ENCODE measurements at regions not wholly inside any gene's neighbourhood (a gene's known extent, or its start where the extent isn't known, plus 50 kb on each side); places are given as distances from the start of the nearest gene placed in this dataset.

GRCh38 chr17:71436479-71436878 lies 684.3 kb upstream of the SOX9 start:
- no peak overlapping the region for H3K4me3 ChIP-seq
- WGBS, 2 donors, result 76 to 78% methylated on average over 1 of the region's 1 CpG
- DNase-seq, result no peak

GRCh38 chr17:71437166-71437565 lies 683.7 kb upstream of the SOX9 start:
- Histone ChIP-seq H3K9me3 (no peaks in the 10 kb centered on the region), H3K27ac (no peak overlapping the region), H3K27me3 (peaks cover 0 to 6% (median 0%) of the 10 kb centered on the region in 7 donors), H3K36me3 (no peaks in the 10 kb centered on the region), H3K4me3 (no peak overlapping the region), H3K4me1 (no peaks in the 10 kb centered on the region)
- 69 to 93% methylated on average over 1 of the region's 1 CpG for WGBS, 2 donors
- DNase-seq (no peak), ATAC-seq (no peak)
- intact Hi-C loops (cut with DNase I), result no loop called here
- TF ChIP-seq, protein P1, sequence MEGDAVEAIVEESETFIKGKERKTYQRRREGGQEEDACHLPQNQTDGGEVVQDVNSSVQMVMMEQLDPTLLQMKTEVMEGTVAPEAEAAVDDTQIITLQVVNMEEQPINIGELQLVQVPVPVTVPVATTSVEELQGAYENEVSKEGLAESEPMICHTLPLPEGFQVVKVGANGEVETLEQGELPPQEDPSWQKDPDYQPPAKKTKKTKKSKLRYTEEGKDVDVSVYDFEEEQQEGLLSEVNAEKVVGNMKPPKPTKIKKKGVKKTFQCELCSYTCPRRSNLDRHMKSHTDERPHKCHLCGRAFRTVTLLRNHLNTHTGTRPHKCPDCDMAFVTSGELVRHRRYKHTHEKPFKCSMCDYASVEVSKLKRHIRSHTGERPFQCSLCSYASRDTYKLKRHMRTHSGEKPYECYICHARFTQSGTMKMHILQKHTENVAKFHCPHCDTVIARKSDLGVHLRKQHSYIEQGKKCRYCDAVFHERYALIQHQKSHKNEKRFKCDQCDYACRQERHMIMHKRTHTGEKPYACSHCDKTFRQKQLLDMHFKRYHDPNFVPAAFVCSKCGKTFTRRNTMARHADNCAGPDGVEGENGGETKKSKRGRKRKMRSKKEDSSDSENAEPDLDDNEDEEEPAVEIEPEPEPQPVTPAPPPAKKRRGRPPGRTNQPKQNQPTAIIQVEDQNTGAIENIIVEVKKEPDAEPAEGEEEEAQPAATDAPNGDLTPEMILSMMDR (IDR thresholded peaks at IDR 0.05), result no peak

More at GRCh38 chr17:71436479-71436878, 684.3 kb upstream of the SOX9 start:
- Histone ChIP-seq H3K36me3 (no peaks in the 10 kb centered on the region), H3K9me3 (no peaks in the 10 kb centered on the region), H3K27ac (no peak overlapping the region), H3K27me3 (peaks cover 0 to 6% (median 0%) of the 10 kb centered on the region in 7 donors), H3K4me1 (no peaks in the 10 kb centered on the region)
- TF ChIP-seq, protein P1 (IDR thresholded peaks at IDR 0.05), result no peak
- intact Hi-C loops (cut with DNase I), result no loop called here
- ATAC-seq, result no peak

DNA sequence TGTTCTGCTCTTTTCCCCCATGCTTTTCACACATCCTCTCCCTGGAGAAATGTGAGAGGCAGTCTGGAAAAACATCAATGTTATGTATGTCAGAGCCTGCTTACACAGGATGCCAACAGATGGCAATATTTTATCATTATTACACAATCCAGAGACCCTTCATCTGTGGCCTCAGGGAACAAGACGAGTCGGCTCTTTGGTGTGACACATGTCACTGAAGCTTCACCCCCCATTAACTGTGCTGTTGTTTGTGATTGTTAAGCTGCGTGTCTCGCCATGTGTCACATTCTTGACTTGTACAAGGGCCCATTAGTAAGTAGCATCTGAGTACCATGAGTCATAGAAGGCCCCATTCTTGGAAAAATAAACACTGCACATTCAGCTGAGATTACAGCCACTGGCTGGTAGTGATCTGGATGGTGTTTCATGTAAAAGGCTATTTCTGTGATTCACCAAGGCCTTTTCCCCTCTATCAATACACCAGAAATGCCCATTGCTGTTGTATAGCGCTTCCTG lies 682.1 kb upstream of the SOX9 start:
- no peaks in the 10 kb centered on the region for H3K4me1 ChIP-seq
- H3K9me3 ChIP-seq, result no peaks in the 10 kb centered on the region
- intact Hi-C loops (cut with DNase I), result no loop called here
- H3K27ac ChIP-seq, result no peak overlapping the region
- H3K36me3 ChIP-seq, result no peaks in the 10 kb centered on the region
- TF ChIP-seq, protein P1 (IDR thresholded peaks at IDR 0.05), result no peak
- DNase-seq (no peak), ATAC-seq (no peak)
- WGBS, 2 donors, result 42 to 45% methylated on average over 5 of the region's 5 CpGs
- H3K4me3 ChIP-seq, result no peak overlapping the region
- peaks cover 0 to 6% (median 0%) of the 10 kb centered on the region in 7 donors for H3K27me3 ChIP-seq

DNA sequence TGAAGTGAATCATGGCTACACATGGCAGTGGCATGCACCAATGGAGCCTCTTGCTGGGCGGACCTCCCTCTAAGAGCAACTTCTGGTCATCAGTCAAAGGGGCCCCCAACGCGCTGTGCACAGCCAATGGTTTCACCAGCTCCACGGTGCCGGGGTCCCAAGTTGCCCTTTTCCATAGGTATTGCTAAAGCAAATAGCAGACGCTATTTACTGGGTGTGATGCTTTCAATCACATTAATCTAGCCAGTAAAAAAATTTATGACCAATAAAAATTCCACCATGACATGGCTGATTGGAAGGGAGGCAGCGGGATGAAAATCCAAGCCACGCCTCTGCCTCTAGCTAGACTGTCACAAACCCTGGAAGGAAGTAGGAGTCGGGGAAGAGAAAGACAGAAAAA lies 680.3 kb upstream of the SOX9 start:
- H3K9me3 ChIP-seq, result no peaks in the 10 kb centered on the region
- H3K27ac ChIP-seq, result no peak overlapping the region
- H3K4me1 ChIP-seq, result no peaks in the 10 kb centered on the region
- DNase-seq (no peak), ATAC-seq (no peak)
- intact Hi-C loops (cut with DNase I), result no loop called here
- WGBS, 2 donors, result 92% methylated on average over 9 of the region's 9 CpGs
- H3K27me3 ChIP-seq, result peaks cover 0 to 6% (median 0%) of the 10 kb centered on the region in 7 donors
- TF ChIP-seq, protein P1 (IDR thresholded peaks at IDR 0.05), result no peak
- no peaks in the 10 kb centered on the region for H3K36me3 ChIP-seq
- H3K4me3 ChIP-seq, result no peak overlapping the region
